Neural cell (in vitro differentiated cells): ENCODE measurements at regions not wholly inside any gene's neighbourhood (a gene's known extent, or its start where the extent isn't known, plus 50 kb on each side); places are given as distances from the start of the nearest gene placed in this dataset.

Experiments used
- H2AFZ ChIP-seq: fragments of 200-600, 300-800 bp; sonication (generic), shearing (Covaris generic); 2 replicates; pipeline ENCODE4 v1.6.0; 2014; ENCODE audit warnings: low read depth, mild to moderate bottlenecking, antibody characterized with exemption, low read length, moderate library complexity
- H3F3A ChIP-seq: fragments of 200-600 bp; shearing (Covaris generic); 2 replicates; pipeline ENCODE4 v1.6.1; 2016; ENCODE audit warnings: mild to moderate bottlenecking, moderate library complexity, mixed read lengths, antibody characterized with exemption, low read length; ENCODE audit not compliant: insufficient read depth, poor library complexity, severe bottlenecking
- H3K27ac ChIP-seq: fragments of 200-600, 300-800 bp; sonication (generic), shearing (Covaris generic); 2 replicates; pipeline ENCODE4 v1.5.1; 2014; ENCODE audit warnings: mild to moderate bottlenecking, low read length, moderate library complexity
- H3K27me3 ChIP-seq: fragments of 300-800, 200-600 bp; sonication (generic), shearing (Covaris generic); 2 replicates; pipeline ENCODE4 v1.6.0; 2014; ENCODE audit warnings: mild to moderate bottlenecking, low read depth, low read length, moderate library complexity; ENCODE audit not compliant: insufficient read depth
- H3K36me3 ChIP-seq: fragments of 300-800, 200-600 bp; sonication (generic), shearing (Covaris generic); 2 replicates; pipeline ENCODE4 v1.5.1; 2014; ENCODE audit warnings: mild to moderate bottlenecking, antibody characterized with exemption, low read length, moderate library complexity; ENCODE audit not compliant: insufficient read depth
- H3K4me2 ChIP-seq: fragments of 300-800, 200-600 bp; sonication (generic), shearing (Covaris generic); 2 replicates; pipeline ENCODE4 v1.6.0; 2014; ENCODE audit warnings: mild to moderate bottlenecking, low read length
- H3K4me3 ChIP-seq: fragments of 300-800, 200-600 bp; sonication (generic), shearing (Covaris generic); 2 replicates; pipeline ENCODE4 v1.5.1; 2014; ENCODE audit warnings: mild to moderate bottlenecking, low read length, moderate library complexity
- H3K79me2 ChIP-seq: fragments of 200-600 bp; shearing (Covaris generic); replicated peaks from 2 replicates; pipeline ENCODE4 v1.6.0; 2014; ENCODE audit warnings: mild to moderate bottlenecking, low read length, moderate library complexity; ENCODE audit not compliant: insufficient read depth
- H3K9ac ChIP-seq: fragments of 300-800, 200-600 bp; sonication (generic), shearing (Covaris generic); 2 replicates; pipeline ENCODE4 v1.6.1; 2016; ENCODE audit warnings: mild to moderate bottlenecking, low read length, mixed read lengths
- H3K9me2 ChIP-seq: fragments of 200-600 bp; shearing (Covaris generic); 2 replicates; pipeline ENCODE4 v1.6.1; 2016; ENCODE audit warnings: mild to moderate bottlenecking, low read length, mixed read lengths; ENCODE audit not compliant: insufficient read depth
- H3K9me3 ChIP-seq: fragments of 200-600, 300-800 bp; sonication (generic), shearing (Covaris generic); 2 replicates; pipeline ENCODE4 v1.6.1; 2016; ENCODE audit warnings: mild to moderate bottlenecking, mixed run types, low read length, moderate library complexity, mixed read lengths
- H4K20me1 ChIP-seq: fragments of 200-600 bp; shearing (Covaris generic); 2 replicates; pipeline ENCODE4 v1.6.1; 2016; ENCODE audit warnings: mild to moderate bottlenecking, mixed run types; ENCODE audit not compliant: insufficient read depth
- EP300 ChIP-seq: fragments of 450-650 bp; conservative IDR thresholded peaks from 2 replicates; pipeline ENCODE4 v1.6.1; 2014; ENCODE audit warnings: antibody characterized with exemption, mild to moderate bottlenecking, moderate library complexity; ENCODE audit not compliant: poor library complexity, severe bottlenecking
- EZH2 ChIP-seq: fragments of 200-600, 300-800 bp; shearing (Covaris generic), sonication (generic); IDR thresholded peaks from 2 replicates; pipeline ENCODE4 v1.6.1; 2014; ENCODE audit warnings: antibody characterized with exemption, low read length, borderline replicate concordance, mild to moderate bottlenecking; ENCODE audit not compliant: insufficient read depth, poor library complexity, severe bottlenecking
- MXI1 ChIP-seq: fragments of 450-650 bp; conservative IDR thresholded peaks from 2 replicates; pipeline ENCODE4 v1.6.1; 2014; ENCODE audit warnings: antibody characterized with exemption, mild to moderate bottlenecking; ENCODE audit not compliant: poor library complexity, severe bottlenecking
- POLR2AphosphoS5 ChIP-seq: IDR thresholded peaks from 2 replicates; pipeline ENCODE4 v1.6.1; 2012
- RAD21 ChIP-seq: fragments of 450-650 bp; conservative IDR thresholded peaks from 2 replicates; pipeline ENCODE4 v1.6.1; 2014; ENCODE audit warnings: antibody characterized with exemption, mild to moderate bottlenecking, moderate library complexity
- SMC3 ChIP-seq: fragments of 450-650 bp; conservative IDR thresholded peaks from 2 replicates; pipeline ENCODE4 v1.6.1; 2014; ENCODE audit warnings: antibody characterized with exemption, mild to moderate bottlenecking, moderate library complexity; ENCODE audit not compliant: poor library complexity
- TAF1 ChIP-seq: IDR thresholded peaks from 2 replicates; pipeline ENCODE4 v1.6.1; 2012; ENCODE audit warnings: low read depth
- TF ChIP-seq, protein P1 (sequence below): fragments of 450-650 bp; IDR thresholded peaks from 2 replicates; pipeline ENCODE4 v1.5.1; 2014; ENCODE audit warnings: antibody characterized with exemption, mild to moderate bottlenecking, moderate library complexity; ENCODE audit not compliant: poor library complexity, severe bottlenecking
- TF ChIP-seq, protein P2 (sequence below): IDR thresholded peaks from 2 replicates; pipeline ENCODE4 v1.6.1; 2012; ENCODE audit warnings: borderline replicate concordance

DNA sequence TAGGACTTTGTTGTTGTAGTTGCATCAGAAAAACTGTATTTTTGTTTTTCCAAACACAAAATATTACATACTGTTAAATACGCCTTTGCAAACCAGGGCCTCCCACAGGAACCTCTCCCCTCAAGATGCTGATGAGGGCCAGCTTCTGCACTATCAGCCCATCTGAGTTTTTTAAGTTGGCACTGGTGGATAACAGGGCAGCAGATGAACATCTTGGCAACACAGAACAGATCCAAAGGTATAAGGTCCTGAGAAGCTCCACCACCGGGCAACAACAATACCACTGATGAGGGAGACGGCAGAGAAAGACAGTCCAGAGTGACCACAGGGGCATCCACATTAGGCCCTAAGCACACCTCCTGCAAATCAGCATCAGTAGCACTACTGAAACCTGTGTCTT, 177.7 kb downstream of the DLL1 start:
- TF ChIP-seq EZH2 (no peak), MXI1 (no peak), SMC3 (no peak)
- Histone ChIP-seq H3K4me2 (no peak overlapping the region), H3K36me3 (no peaks in the 10 kb centered on the region), H3K79me2 (no peaks in the 10 kb centered on the region), H3K9me3 (no peaks in the 10 kb centered on the region), H4K20me1 (no peaks in the 10 kb centered on the region), H3F3A (no peaks in the 10 kb centered on the region), H3K4me3 (no peak overlapping the region), H3K9ac (no peak overlapping the region), H3K27me3 (no peaks in the 10 kb centered on the region), H3K9me2 (no peaks in the 10 kb centered on the region), H3K27ac (no peak overlapping the region), H2AFZ (no peak overlapping the region)

DNA sequence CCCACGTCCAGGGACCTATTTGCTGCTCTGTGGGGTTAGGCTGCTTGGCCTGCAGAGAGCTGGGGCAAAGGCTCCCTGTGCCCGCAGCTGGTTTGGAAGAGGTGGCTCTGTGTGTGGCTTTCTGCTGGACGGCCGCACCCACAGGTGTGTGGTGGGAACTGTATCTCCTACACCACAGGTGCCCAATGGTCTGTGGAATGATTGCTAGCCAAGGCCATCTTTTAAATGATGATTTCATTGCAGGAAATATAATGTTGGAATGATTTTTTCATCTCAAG, 178.4 kb downstream of the DLL1 start:
- Histone ChIP-seq H3K36me3 (no peaks in the 10 kb centered on the region), H3K79me2 (no peaks in the 10 kb centered on the region), H3K9me2 (no peaks in the 10 kb centered on the region), H3K9me3 (no peaks in the 10 kb centered on the region), H4K20me1 (no peaks in the 10 kb centered on the region), H3K4me3 (no peak overlapping the region), H3F3A (no peaks in the 10 kb centered on the region), H3K27ac (no peak overlapping the region), H3K9ac (no peak overlapping the region), H3K27me3 (no peaks in the 10 kb centered on the region), H2AFZ (no peak overlapping the region), H3K4me2 (no peak overlapping the region)
- TF ChIP-seq TAF1 (no peak), EZH2 (no peak), MXI1 (no peak), POLR2AphosphoS5 (no peak), SMC3 (no peak), RAD21 (no peak), EP300 (no peak)
- TF ChIP-seq, protein P1, sequence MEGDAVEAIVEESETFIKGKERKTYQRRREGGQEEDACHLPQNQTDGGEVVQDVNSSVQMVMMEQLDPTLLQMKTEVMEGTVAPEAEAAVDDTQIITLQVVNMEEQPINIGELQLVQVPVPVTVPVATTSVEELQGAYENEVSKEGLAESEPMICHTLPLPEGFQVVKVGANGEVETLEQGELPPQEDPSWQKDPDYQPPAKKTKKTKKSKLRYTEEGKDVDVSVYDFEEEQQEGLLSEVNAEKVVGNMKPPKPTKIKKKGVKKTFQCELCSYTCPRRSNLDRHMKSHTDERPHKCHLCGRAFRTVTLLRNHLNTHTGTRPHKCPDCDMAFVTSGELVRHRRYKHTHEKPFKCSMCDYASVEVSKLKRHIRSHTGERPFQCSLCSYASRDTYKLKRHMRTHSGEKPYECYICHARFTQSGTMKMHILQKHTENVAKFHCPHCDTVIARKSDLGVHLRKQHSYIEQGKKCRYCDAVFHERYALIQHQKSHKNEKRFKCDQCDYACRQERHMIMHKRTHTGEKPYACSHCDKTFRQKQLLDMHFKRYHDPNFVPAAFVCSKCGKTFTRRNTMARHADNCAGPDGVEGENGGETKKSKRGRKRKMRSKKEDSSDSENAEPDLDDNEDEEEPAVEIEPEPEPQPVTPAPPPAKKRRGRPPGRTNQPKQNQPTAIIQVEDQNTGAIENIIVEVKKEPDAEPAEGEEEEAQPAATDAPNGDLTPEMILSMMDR, result no peak
- TF ChIP-seq, protein P2, sequence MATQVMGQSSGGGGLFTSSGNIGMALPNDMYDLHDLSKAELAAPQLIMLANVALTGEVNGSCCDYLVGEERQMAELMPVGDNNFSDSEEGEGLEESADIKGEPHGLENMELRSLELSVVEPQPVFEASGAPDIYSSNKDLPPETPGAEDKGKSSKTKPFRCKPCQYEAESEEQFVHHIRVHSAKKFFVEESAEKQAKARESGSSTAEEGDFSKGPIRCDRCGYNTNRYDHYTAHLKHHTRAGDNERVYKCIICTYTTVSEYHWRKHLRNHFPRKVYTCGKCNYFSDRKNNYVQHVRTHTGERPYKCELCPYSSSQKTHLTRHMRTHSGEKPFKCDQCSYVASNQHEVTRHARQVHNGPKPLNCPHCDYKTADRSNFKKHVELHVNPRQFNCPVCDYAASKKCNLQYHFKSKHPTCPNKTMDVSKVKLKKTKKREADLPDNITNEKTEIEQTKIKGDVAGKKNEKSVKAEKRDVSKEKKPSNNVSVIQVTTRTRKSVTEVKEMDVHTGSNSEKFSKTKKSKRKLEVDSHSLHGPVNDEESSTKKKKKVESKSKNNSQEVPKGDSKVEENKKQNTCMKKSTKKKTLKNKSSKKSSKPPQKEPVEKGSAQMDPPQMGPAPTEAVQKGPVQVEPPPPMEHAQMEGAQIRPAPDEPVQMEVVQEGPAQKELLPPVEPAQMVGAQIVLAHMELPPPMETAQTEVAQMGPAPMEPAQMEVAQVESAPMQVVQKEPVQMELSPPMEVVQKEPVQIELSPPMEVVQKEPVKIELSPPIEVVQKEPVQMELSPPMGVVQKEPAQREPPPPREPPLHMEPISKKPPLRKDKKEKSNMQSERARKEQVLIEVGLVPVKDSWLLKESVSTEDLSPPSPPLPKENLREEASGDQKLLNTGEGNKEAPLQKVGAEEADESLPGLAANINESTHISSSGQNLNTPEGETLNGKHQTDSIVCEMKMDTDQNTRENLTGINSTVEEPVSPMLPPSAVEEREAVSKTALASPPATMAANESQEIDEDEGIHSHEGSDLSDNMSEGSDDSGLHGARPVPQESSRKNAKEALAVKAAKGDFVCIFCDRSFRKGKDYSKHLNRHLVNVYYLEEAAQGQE, result no peak
